GM19328 (cell line): ENCODE measurements at regions not wholly inside any gene's neighbourhood (a gene's known extent, or its start where the extent isn't known, plus 50 kb on each side); places are given as distances from the start of the nearest gene placed in this dataset.
"Not testable (repeated sequence)": the region's sequence is repeated elsewhere in the genome, so short reads cannot be mapped to it uniquely, and the experiment has no call there.

Source experiments
- ATAC-seq: cut with Tn5 transposase; IDR thresholded peaks from one replicate; pipeline ENCODE4 v1.9.1; 2021; ENCODE audit warnings: mild to moderate bottlenecking, moderate library complexity; ENCODE audit not compliant: unreplicated experiment

DNA sequence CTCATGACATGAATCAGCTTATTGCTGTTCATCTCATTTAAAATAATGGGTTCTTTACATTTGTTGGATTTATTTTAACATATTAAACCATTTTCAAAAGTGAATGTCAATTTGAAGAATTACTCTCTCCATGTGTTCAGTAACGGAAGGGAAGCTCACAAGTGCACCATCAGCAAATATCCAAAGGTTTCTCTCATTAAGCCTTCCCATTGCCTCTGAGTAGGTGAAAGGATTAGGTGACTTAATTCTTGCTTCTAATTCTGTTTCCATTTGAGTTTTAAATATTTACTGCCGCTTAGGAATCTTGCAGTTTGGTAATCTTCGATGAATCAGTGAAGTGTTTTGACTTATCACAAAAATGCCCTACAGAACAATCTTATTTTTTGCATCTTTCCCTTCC is 145.1 kb upstream of the NYAP2 start:
- no peak for ATAC-seq

- no peak for ATAC-seq
These were observed 154.6 kb upstream of the NYAP2 start for GRCh38 chr2:225244933-225245332.

- no peak for ATAC-seq
These were observed 162.7 kb upstream of the NYAP2 start for GRCh38 chr2:225236769-225237323.

DNA sequence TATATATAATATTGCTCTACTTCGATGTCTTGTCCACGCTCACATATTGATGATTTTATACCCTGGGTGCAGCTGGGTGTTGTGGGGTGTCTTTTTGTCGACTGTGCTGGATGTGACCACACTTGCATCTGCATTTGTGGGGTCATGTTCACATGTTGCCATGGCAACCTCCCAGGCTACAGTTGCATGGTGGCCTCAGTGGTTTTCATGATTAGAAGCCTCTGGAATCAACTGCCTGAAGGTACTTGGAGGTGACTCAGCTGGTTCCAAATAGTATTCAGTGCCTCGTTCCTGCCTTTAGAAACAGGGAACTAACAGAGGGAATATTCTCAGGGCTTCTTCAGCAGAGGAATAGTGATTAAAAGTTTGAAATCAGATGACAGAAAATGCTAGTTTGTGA is 166.3 kb upstream of the NYAP2 start:
- ATAC-seq, result no peak

DNA sequence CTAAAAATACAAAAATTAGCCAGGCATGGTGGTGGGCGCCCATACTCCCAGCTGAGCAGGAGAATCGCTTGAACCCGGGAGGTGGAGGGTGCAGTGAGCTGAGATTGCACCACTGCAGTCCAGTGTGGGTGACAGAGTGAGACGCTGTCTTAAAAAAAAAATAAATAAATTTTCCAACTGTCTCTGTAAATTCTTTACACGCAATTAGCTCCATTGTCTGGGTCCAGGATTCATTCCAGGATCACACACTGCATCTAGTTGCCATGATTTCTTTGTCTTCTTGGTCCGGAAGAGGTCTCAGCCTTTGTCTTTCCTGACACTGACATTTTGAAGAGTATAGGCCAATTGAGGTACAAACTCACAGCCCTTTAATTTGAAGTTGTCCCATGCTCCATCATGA is 167.6 kb upstream of the NYAP2 start:
- ATAC-seq, result no peak

DNA sequence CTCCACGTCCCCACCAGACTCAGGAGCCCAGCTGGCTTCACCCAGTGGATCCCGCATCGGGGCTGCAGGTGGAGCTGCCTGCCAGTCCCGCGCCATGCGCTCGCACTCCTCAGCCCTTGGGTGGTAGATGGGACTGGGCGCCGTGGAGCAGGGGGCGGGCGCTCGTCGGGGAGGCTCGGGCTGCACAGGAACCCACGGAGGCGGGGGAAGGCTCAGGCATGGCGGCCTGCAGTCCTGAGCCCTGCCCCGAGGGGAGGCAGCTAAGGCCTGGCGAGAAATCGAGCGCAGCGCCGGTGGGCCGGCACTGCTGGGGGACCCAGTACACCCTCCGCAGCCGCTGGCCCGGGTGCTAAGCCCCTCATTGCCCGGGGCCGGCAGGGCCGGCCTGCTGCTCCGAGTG is 170.2 kb upstream of the NYAP2 start:
- not testable (repeated sequence) for ATAC-seq

- ATAC-seq, result no peak
These were observed 173.1 kb upstream of the NYAP2 start for GRCh38 chr2:225226441-225226840.

- ATAC-seq, result no peak
These were observed 176.2 kb upstream of the NYAP2 start for GRCh38 chr2:225223301-225223700.

- ATAC-seq, result no peak
These were observed 165.2 kb upstream of the DOCK10 start for GRCh38 chr2:225207471-225207870.

- ATAC-seq, result no peak
These were observed 164.8 kb upstream of the DOCK10 start for GRCh38 chr2:225207043-225207442.

DNA sequence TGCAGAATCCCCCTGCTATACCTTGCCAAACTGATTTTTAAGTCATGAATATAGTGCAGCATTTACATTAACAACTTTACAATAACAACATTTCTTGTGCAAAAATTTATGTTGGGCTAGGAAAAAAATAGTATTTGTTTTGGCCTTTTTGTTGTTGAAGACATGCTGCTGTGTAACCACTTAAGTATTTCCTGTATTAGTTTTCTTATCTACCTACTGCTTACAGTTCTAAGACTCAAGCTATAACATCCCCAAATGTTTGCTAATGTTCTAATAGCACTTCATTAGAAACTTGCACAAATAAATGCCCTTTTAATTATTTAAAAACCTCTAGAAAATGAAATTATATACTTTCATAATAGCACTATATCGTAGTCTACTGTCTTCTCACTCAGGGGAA is 154.3 kb upstream of the DOCK10 start:
- ATAC-seq, result no peak

- no peak for ATAC-seq
These were observed 150.6 kb upstream of the DOCK10 start for GRCh38 chr2:225192869-225193268.

- no peak for ATAC-seq
These were observed 148.7 kb upstream of the DOCK10 start for GRCh38 chr2:225190987-225191386.

DNA sequence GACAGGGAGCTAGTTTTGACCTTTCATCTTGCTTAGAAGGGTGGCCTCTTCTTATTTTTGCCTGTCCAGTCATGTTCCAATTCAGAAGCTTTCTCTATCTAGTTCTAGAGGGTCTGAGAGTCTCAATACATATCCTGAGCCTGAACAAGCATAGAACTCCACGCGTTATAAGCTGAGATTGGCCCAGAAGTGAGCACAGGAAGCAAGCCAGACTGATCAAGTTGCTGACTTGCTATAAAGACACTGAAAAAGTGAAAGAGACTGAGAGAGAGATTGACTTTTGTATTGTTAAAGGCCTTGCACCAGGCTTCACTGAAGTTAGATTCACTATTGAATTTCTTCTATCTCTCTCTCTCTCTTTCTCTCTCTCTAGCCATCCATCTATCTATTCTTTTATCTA is 142.7 kb upstream of the DOCK10 start:
- no peak for ATAC-seq

GRCh38 chr2:225182126-225182525 is 139.9 kb upstream of the DOCK10 start:
- no peak for ATAC-seq

DNA sequence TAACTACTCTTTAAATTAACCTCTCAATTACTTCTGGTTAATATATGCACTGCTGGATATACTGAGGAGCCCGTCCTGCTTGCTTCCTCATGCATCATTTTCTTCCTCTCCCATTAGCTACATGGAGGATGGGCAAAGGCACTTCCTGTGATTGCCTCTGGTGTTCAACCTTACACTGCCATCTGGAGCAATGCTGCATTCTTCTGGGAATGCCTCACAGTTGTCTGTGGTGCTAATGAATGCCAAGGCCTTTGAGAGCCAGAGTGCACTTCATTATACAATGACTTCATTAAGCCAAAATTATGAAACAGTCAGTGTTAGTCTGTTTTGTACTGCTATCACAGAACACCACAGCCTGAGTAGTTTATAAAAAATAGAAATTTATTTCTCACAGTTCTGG is 134.8 kb upstream of the DOCK10 start:
- no peak for ATAC-seq

DNA sequence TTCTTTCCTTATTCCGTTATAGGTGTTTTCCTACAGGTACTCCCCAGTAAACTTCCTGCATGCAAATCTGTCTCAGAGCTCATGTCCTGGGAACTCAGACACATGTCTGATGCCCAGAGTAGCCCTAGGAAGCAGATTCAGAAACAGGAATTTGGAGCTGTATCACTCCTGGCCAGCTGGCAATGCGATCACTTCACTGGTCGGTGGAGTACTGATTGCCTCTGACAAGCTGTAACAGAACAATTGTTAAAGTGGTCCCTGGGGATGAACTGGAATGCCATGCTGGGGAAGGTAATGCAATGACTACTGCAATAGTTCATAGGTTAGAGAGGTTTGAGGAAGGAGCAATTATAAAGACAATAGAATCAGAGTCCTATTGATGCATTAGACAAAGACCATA is 131.6 kb upstream of the DOCK10 start:
- no peak for ATAC-seq

GRCh38 chr2:225171350-225171749 is 129.1 kb upstream of the DOCK10 start:
- ATAC-seq, result no peak

DNA sequence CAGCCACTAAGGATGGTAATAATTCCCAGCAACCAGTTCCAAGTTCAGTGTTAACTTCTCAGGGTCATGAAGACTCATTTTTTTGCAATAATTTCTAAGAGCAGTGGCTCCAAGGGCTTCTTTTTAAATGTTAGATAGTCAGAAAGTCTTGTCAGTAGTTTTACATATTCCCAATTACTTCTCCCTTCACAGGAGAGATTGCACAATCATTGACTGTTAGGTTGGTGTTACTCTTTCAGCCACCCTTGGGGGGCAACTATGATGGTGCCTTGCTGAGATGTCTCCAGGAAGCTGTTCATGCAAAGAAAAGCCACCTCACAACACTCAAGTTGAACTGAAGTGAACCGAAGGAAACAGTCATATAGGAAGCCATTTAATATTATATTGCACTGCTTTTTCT is 127.9 kb upstream of the DOCK10 start:
- no peak for ATAC-seq

DNA sequence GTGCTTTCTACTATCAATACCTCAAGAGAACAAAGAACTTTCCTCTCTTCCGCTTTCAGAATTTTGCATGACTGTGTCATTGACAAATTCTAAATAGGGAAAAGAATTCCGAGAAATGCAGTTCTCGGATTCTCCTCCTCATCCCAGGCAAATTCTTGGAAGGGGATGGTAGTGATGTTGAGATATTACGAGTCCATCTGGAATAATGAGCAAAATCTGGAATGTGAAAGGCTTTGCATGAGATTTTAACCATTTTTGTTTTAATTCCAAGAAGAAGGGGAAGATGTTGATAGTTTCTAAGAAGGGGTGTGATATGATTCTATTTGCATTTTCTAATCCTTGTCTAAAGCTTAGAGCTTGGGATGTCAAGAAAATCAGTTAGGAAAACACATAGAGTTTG is 127.1 kb upstream of the DOCK10 start:
- ATAC-seq, result no peak

GRCh38 chr2:225165052-225165451 is 122.8 kb upstream of the DOCK10 start:
- no peak for ATAC-seq

DNA sequence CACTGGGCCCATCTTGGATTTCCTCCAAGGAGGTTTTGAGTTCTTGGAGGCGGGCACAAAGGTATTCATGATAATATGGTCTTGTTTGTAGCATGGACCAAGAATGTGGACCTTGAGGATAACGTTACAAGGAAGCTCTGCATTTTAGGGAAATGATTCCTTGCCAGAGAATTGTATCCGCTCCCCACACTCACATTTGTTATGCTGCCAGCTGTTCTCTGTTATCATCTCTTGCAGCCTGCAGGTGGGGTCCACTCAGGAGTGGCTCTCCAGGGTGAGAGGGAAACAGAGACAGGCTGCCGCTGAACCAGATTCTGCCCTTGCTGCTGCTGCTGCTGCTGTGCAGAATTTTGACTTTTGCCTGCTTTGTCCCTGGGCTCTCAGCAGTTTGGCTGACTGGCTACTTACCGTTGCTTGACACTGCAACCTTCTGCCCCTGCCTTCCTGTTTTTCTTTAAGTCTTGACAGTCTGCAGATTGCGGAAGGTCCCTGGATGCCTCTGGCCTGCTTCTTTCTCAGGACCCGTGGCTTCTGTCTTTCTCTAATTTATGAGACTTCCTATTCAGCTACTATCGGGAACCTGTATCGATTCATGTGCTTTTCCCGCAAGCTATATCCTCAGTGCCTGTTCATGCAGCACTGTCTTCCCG is 122.3 kb upstream of the DOCK10 start:
- no peak for ATAC-seq

GRCh38 chr2:225158360-225158759 is 116.1 kb upstream of the DOCK10 start:
- no peak for ATAC-seq
